ENCODE measurements at regions not wholly inside any gene's neighbourhood (a gene's known extent, or its start where the extent isn't known, plus 50 kb on each side); places are given as distances from the start of the nearest gene placed in this dataset.

- no peak overlapping the region for H3K27ac Mint-ChIP-seq
Observed at GRCh38 chr14:101417434-101417833, 143.9 kb upstream of the DIO3 start.

GRCh38 chr14:101418601-101419000, 142.7 kb upstream of the DIO3 start:
- H3K36me3 Mint-ChIP-seq = no peaks in the 10 kb centered on the region
- H3K4me1 Mint-ChIP-seq = no peaks in the 10 kb centered on the region
- no peak for DNase-seq (ENCODE audit: low spot score in 2 of 2)
- H3K27ac Mint-ChIP-seq = no peak overlapping the region
- H3K4me3 Mint-ChIP-seq = no peak overlapping the region
- no peak for ATAC-seq
- no peaks in the 10 kb centered on the region for H3K9me3 Mint-ChIP-seq

More at GRCh38 chr14:101417434-101417833, 143.9 kb upstream of the DIO3 start:
- DNase-seq (ENCODE audit: low spot score in 2 of 2) = no peak
- Mint-ChIP-seq H3K4me1 (no peaks in the 10 kb centered on the region), H3K4me3 (no peak overlapping the region), H3K36me3 (no peaks in the 10 kb centered on the region), H3K9me3 (no peaks in the 10 kb centered on the region)
- no peak for ATAC-seq

- Mint-ChIP-seq H3K4me3 (no peak overlapping the region), H3K27ac (no peak overlapping the region), H3K36me3 (no peaks in the 10 kb centered on the region), H3K9me3 (peaks cover 4% of the 10 kb centered on the region), H3K4me1 (no peaks in the 10 kb centered on the region)
- DNase-seq (ENCODE audit: low spot score in 2 of 2) = no peak
- ATAC-seq = no peak
Observed at GRCh38 chr14:101426466-101426865, 134.8 kb upstream of the DIO3 start.

GRCh38 chr14:101428409-101428808, 132.9 kb upstream of the DIO3 start:
- no peaks in the 10 kb centered on the region for H3K4me1 Mint-ChIP-seq

GRCh38 chr14:101435546-101435945, 125.7 kb upstream of the DIO3 start:
- Mint-ChIP-seq H3K9me3 (no peaks in the 10 kb centered on the region), H3K4me3 (no peak overlapping the region), H3K27ac (no peak overlapping the region), H3K4me1 (no peaks in the 10 kb centered on the region), H3K36me3 (no peaks in the 10 kb centered on the region)
- ATAC-seq (no peak), DNase-seq (ENCODE audit: low spot score in 2 of 2) (no peak)

More at GRCh38 chr14:101428409-101428808, 132.9 kb upstream of the DIO3 start:
- DNase-seq (ENCODE audit: low spot score in 2 of 2) = no peak
- Mint-ChIP-seq H3K27ac (no peak overlapping the region), H3K4me3 (no peak overlapping the region), H3K9me3 (peaks cover 4% of the 10 kb centered on the region), H3K36me3 (no peaks in the 10 kb centered on the region)
- ATAC-seq = no peak

GRCh38 chr14:101439023-101439422, 122.3 kb upstream of the DIO3 start:
- DNase-seq (ENCODE audit: low spot score in 2 of 2) = no peak
- H3K4me3 Mint-ChIP-seq = no peak overlapping the region
- ATAC-seq = no peak
- H3K9me3 Mint-ChIP-seq = no peaks in the 10 kb centered on the region
- no peak overlapping the region for H3K27ac Mint-ChIP-seq
- peaks cover 29% of the 10 kb centered on the region for H3K4me1 Mint-ChIP-seq
- no peaks in the 10 kb centered on the region for H3K36me3 Mint-ChIP-seq

GRCh38 chr14:101440496-101440895, 120.8 kb upstream of the DIO3 start:
- ATAC-seq = no peak
- Mint-ChIP-seq H3K9me3 (no peaks in the 10 kb centered on the region), H3K36me3 (no peaks in the 10 kb centered on the region), H3K27ac (no peak overlapping the region), H3K4me1 (peaks cover 35% of the 10 kb centered on the region), H3K4me3 (no peak overlapping the region)
- DNase-seq (ENCODE audit: low spot score in 2 of 2) = no peak

- no peak for DNase-seq (ENCODE audit: low spot score in 2 of 2)
- H3K9me3 Mint-ChIP-seq = no peaks in the 10 kb centered on the region
- peaks cover 35% of the 10 kb centered on the region for H3K4me1 Mint-ChIP-seq
- H3K4me3 Mint-ChIP-seq = no peak overlapping the region
- no peak for ATAC-seq
- H3K27ac Mint-ChIP-seq = no peak overlapping the region
- H3K36me3 Mint-ChIP-seq = no peaks in the 10 kb centered on the region
Observed at GRCh38 chr14:101441710-101442109, 119.6 kb upstream of the DIO3 start.

GRCh38 chr14:101442451-101442850, 118.8 kb upstream of the DIO3 start:
- no peak overlapping the region for H3K27ac Mint-ChIP-seq
- peaks cover 35% of the 10 kb centered on the region for H3K4me1 Mint-ChIP-seq
- H3K4me3 Mint-ChIP-seq = peak overlapping the region; percentile 16
- DNase-seq (ENCODE audit: low spot score in 2 of 2) (no peak), ATAC-seq (peak; percentile 71)
- H3K36me3 Mint-ChIP-seq = no peaks in the 10 kb centered on the region
- no peaks in the 10 kb centered on the region for H3K9me3 Mint-ChIP-seq

GRCh38 chr14:101444116-101444515, 117.2 kb upstream of the DIO3 start:
- no peak for DNase-seq (ENCODE audit: low spot score in 2 of 2)
- no peaks in the 10 kb centered on the region for H3K9me3 Mint-ChIP-seq
- no peak overlapping the region for H3K4me3 Mint-ChIP-seq
- H3K36me3 Mint-ChIP-seq = no peaks in the 10 kb centered on the region
- peaks cover 35% of the 10 kb centered on the region for H3K4me1 Mint-ChIP-seq
- ATAC-seq = no peak
- H3K27ac Mint-ChIP-seq = no peak overlapping the region

GRCh38 chr14:101445278-101445677, 116.0 kb upstream of the DIO3 start:
- ATAC-seq = no peak
- Mint-ChIP-seq H3K36me3 (no peaks in the 10 kb centered on the region), H3K4me1 (peaks cover 35% of the 10 kb centered on the region), H3K27ac (no peak overlapping the region), H3K9me3 (no peaks in the 10 kb centered on the region), H3K4me3 (no peak overlapping the region)
- no peak for DNase-seq (ENCODE audit: low spot score in 2 of 2)

GRCh38 chr14:101446387-101446969, 114.8 kb upstream of the DIO3 start:
- H3K4me3 Mint-ChIP-seq = no peak overlapping the region
- H3K4me1 Mint-ChIP-seq = peaks cover 31% of the 10 kb centered on the region
- no peaks in the 10 kb centered on the region for H3K36me3 Mint-ChIP-seq
- DNase-seq (ENCODE audit: low spot score in 2 of 2) (no peak), ATAC-seq (no peak)
- no peaks in the 10 kb centered on the region for H3K9me3 Mint-ChIP-seq
- H3K27ac Mint-ChIP-seq = no peak overlapping the region

GRCh38 chr14:101449114-101449513, 112.2 kb upstream of the DIO3 start:
- Mint-ChIP-seq H3K4me3 (no peak overlapping the region), H3K4me1 (peaks cover 6% of the 10 kb centered on the region), H3K36me3 (no peaks in the 10 kb centered on the region), H3K27ac (no peak overlapping the region), H3K9me3 (no peaks in the 10 kb centered on the region)
- DNase-seq (ENCODE audit: low spot score in 2 of 2) (no peak), ATAC-seq (no peak)

GRCh38 chr14:101451166-101451565, 110.1 kb upstream of the DIO3 start:
- Mint-ChIP-seq H3K9me3 (no peaks in the 10 kb centered on the region), H3K27ac (no peak overlapping the region), H3K4me3 (no peak overlapping the region), H3K36me3 (no peaks in the 10 kb centered on the region), H3K4me1 (no peaks in the 10 kb centered on the region)
- DNase-seq (ENCODE audit: low spot score in 2 of 2) (no peak), ATAC-seq (no peak)

- no peak for DNase-seq (ENCODE audit: low spot score in 2 of 2)
- no peak overlapping the region for H3K27ac Mint-ChIP-seq
- ATAC-seq = no peak
- no peaks in the 10 kb centered on the region for H3K4me1 Mint-ChIP-seq
- H3K36me3 Mint-ChIP-seq = no peaks in the 10 kb centered on the region
- H3K4me3 Mint-ChIP-seq = no peak overlapping the region
- H3K9me3 Mint-ChIP-seq = no peaks in the 10 kb centered on the region
Observed at GRCh38 chr14:101453225-101453624, 108.1 kb upstream of the DIO3 start.

- Mint-ChIP-seq H3K36me3 (no peaks in the 10 kb centered on the region), H3K4me3 (no peak overlapping the region), H3K4me1 (no peaks in the 10 kb centered on the region), H3K27ac (no peak overlapping the region), H3K9me3 (no peaks in the 10 kb centered on the region)
- DNase-seq (ENCODE audit: low spot score in 2 of 2) (no peak), ATAC-seq (no peak)
Observed at GRCh38 chr14:101454229-101454628, 107.1 kb upstream of the DIO3 start.

All from stimulated activated effector memory CD8-positive, alpha-beta T cell treated with anti-CD3 and anti-CD28 coated beads, Interleukin-12 subunit alpha, Interleukin-12 subunit beta, amount 100 ng/mL, for 72 hours (primary cell).